ENCODE measurements at regions not wholly inside any gene's neighbourhood (a gene's known extent, or its start where the extent isn't known, plus 50 kb on each side); places are given as distances from the start of the nearest gene placed in this dataset.

DNA sequence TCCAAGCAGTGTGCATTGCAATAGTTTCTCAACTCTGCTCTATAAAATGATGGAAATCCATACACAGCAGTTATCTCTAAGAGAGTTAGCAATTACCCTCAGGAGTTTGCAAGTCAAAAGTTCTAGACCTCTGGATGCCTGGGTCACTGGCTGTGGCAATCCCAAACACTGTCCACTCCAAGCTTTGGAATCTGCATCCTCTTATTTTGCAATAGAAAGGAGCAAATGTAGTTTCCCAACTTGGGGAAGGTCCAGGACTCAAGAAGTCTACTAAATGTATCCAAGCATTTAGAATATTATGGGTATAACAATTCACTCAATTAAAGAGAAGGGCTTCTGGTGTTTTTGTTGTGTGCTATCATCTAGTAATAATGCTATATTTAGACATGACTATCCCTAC, 131.3 kb upstream of the NRP1 start:
- TF ChIP-seq, protein P1, sequence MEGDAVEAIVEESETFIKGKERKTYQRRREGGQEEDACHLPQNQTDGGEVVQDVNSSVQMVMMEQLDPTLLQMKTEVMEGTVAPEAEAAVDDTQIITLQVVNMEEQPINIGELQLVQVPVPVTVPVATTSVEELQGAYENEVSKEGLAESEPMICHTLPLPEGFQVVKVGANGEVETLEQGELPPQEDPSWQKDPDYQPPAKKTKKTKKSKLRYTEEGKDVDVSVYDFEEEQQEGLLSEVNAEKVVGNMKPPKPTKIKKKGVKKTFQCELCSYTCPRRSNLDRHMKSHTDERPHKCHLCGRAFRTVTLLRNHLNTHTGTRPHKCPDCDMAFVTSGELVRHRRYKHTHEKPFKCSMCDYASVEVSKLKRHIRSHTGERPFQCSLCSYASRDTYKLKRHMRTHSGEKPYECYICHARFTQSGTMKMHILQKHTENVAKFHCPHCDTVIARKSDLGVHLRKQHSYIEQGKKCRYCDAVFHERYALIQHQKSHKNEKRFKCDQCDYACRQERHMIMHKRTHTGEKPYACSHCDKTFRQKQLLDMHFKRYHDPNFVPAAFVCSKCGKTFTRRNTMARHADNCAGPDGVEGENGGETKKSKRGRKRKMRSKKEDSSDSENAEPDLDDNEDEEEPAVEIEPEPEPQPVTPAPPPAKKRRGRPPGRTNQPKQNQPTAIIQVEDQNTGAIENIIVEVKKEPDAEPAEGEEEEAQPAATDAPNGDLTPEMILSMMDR (conservative IDR thresholded peaks at IDR 0.05) = no peak
- Histone ChIP-seq H2AK5ac (ENCODE audit: insufficient read length, low read length) (no peak overlapping the region), H2AFZ (ENCODE audit: low read length) (no peak overlapping the region), H2BK120ac (ENCODE audit: low read depth, low read length, poor library complexity, severe bottlenecking) (no peak overlapping the region), H3K56ac (ENCODE audit: insufficient read length, low read depth, low read length) (no peak overlapping the region), H2BK5ac (ENCODE audit: insufficient read length, low read length) (no peak overlapping the region), H3K27me3 (ENCODE audit: insufficient read depth, low read length) (no peaks in the 10 kb centered on the region), H4K20me1 (ENCODE audit: control insufficient read depth, insufficient read depth, insufficient read length) (no peaks in the 10 kb centered on the region), H3K18ac (ENCODE audit: insufficient read length, low read depth, low read length) (no peak overlapping the region), H3K9ac (ENCODE audit: extremely low read depth, insufficient read length, low read length) (no peak overlapping the region), H2BK12ac (ENCODE audit: insufficient read length, low read depth, low read length) (no peak overlapping the region), H3K23ac (ENCODE audit: insufficient read length, low read depth, low read length) (no peak overlapping the region), H3K9me3 (ENCODE audit: control insufficient read depth, low read depth, low read length) (no peaks in the 10 kb centered on the region), H3K27ac (ENCODE audit: insufficient read length, low read depth, low read length) (no peak overlapping the region), H3T11ph (ENCODE audit: low read length) (no peak overlapping the region), H3K4me1 (ENCODE audit: insufficient read depth, low read length) (no peaks in the 10 kb centered on the region), H4K8ac (replicated peaks; ENCODE audit: insufficient read length, low read depth, low read length) (no peak overlapping the region), H3K4me2 (ENCODE audit: insufficient read depth, insufficient read length, low read length) (no peak overlapping the region), H3K79me2 (ENCODE audit: insufficient read depth, low read length) (no peaks in the 10 kb centered on the region), H2BK20ac (ENCODE audit: low read depth, low read length, poor library complexity, severe bottlenecking) (no peak overlapping the region), H3K4ac (ENCODE audit: low read depth, low read length) (no peak overlapping the region), H3K14ac (ENCODE audit: insufficient read depth, low read length) (no peak overlapping the region), H3K23me2 (ENCODE audit: insufficient read length, low read depth, low read length, poor library complexity, severe bottlenecking) (no peaks in the 10 kb centered on the region), H4K5ac (ENCODE audit: insufficient read length, low read depth, low read length) (no peak overlapping the region), H3K79me1 (ENCODE audit: insufficient read depth, low read depth, low read length, poor library complexity, severe bottlenecking) (no peaks in the 10 kb centered on the region), H4K91ac (ENCODE audit: insufficient read length, low read depth, low read length) (no peak overlapping the region), H2BK15ac (ENCODE audit: low read depth, low read length) (no peak overlapping the region)
- no peak overlapping the region for H3K4me3 Mint-ChIP-seq
- H3K4me1 Mint-ChIP-seq = no peaks in the 10 kb centered on the region
- peaks cover 0 to 5% (median 0%) of the 10 kb centered on the region in 3 experiments; a peak in 4 of 7 replicates for H3K36me3 Mint-ChIP-seq (ENCODE audit: insufficient read depth in 1 of 3, low read depth in 3 of 3)
- H3K9me3 Mint-ChIP-seq = peaks cover 2 to 4% of the 10 kb centered on the region in 2 experiments; a peak in 3 of 5 replicates
- DNase-seq = no peak
- no peak overlapping the region for H3K27ac Mint-ChIP-seq
- no peaks in the 10 kb centered on the region; the same call in 1 of the 2 replicates for H3K27me3 Mint-ChIP-seq (ENCODE audit: low read depth)

Measured in H9 (cell line).